AG10803 (cell line): ENCODE measurements at regions not wholly inside any gene's neighbourhood (a gene's known extent, or its start where the extent isn't known, plus 50 kb on each side); places are given as distances from the start of the nearest gene placed in this dataset.

Experiments used
- DNase-seq: peaks from one replicate; pipeline ENCODE4 v3.0.0; 2010; ENCODE audit warnings: low read depth
- H3K4me3 ChIP-seq: 2 replicates; pipeline ENCODE4 v1.5.1; 2011; ENCODE audit warnings: mild to moderate bottlenecking, low read length, control low read depth
- CTCF ChIP-seq: conservative IDR thresholded peaks from 2 replicates; pipeline ENCODE4 v1.5.1; 2011; ENCODE audit warnings: mild to moderate bottlenecking, low read length, control low read depth, inconsistent platforms

- no peak for TF ChIP-seq CTCF
- H3K4me3 ChIP-seq = no peak overlapping the region
- no peak for DNase-seq
These were observed 99.4 kb upstream of the CREB5 start for GRCh38 chr7:28312948-28313347.

DNA sequence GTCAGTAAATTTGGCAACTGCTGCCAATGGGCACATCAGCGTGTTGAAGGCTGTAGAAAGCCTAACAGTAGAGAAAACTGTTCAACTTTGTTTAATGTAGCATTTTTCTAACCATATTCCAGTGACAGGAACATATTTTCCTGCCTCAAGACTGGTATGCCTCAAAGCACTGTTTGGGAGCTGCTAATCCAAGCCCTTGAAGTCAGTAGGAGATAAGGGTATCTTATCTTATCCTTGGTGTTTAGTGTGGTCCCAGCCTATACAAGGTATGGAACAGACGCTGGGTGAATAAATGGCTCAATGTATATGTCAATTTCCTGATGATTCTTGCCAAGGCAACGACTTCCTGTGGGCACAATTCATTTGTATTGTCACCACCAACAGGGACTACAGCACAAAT, 97.5 kb upstream of the CREB5 start:
- no peak for TF ChIP-seq CTCF
- no peak overlapping the region for H3K4me3 ChIP-seq
- no peak for DNase-seq

GRCh38 chr7:28315565-28316410, 96.5 kb upstream of the CREB5 start:
- no peak overlapping the region; the same call in 1 of the 2 replicates for H3K4me3 ChIP-seq
- TF ChIP-seq CTCF = no peak
- DNase-seq = peak; percentile 91

DNA sequence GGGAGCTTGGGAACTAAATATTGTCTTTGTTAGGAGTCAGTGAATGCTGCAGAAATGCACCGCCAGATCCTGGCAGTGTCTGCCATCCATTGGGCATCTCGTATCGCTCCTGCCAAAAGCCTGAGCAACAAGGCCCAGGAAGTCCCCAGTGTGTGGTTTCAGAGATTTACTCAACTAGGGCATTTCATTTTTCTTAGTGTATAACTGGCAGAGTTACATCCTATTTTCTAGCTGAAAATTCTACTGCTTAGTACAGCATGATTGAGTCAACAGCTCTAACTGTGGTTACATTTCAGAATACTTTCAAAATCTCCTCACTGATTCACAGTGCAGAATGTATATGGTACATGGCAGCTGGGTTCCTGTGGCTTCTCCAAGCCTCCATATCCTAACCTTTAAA, 95.8 kb upstream of the CREB5 start:
- DNase-seq = peak; percentile 80
- no peak for TF ChIP-seq CTCF
- no peak overlapping the region for H3K4me3 ChIP-seq

- peak; percentile 36 for DNase-seq
- TF ChIP-seq CTCF = no peak
- no peak overlapping the region for H3K4me3 ChIP-seq
These were observed 94.1 kb upstream of the CREB5 start for GRCh38 chr7:28318101-28318762.

DNA sequence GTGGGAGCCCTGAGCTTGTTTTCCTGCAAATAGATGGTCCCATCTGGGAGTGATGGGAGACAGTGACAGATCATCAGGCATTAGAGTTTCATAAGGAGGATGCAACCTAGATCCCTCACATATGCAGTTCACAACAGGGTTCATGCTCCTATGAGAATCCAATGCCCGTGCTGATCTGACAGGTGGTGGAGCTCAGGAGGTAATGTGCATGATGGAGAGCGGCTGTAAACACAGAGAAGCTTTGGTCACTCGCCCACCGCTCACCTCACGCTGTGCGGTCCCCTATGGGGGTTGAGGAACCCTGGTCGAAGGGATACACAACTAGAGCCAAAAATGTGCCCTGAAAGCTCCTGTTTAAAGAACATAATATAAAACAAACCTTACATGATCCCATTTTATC, 88.5 kb upstream of the CREB5 start:
- no peak for TF ChIP-seq CTCF
- H3K4me3 ChIP-seq = no peak overlapping the region
- DNase-seq = no peak

GRCh38 chr7:28328146-28328545, 84.2 kb upstream of the CREB5 start:
- DNase-seq = no peak
- no peak overlapping the region for H3K4me3 ChIP-seq
- TF ChIP-seq CTCF = no peak
